Transverse colon (tissue), 4 donors: ENCODE measurements at regions not wholly inside any gene's neighbourhood (a gene's known extent, or its start where the extent isn't known, plus 50 kb on each side); places are given as distances from the start of the nearest gene placed in this dataset.

ENCODE experiments used
- DNase-seq: peaks from one replicate; pipeline ENCODE4 v3.0.0-alpha.2; 2019
- H3K27ac ChIP-seq, 4 donors: fragments of 200-600 bp; sonication (generic); 2 replicates each; pipeline ENCODE4 v1.5.1; 2016 to 2018; ENCODE audit warnings: inconsistent platforms in 4 of 4
- H3K27me3 ChIP-seq: fragments of 200-600 bp; sonication (generic); 2 replicates; pipeline ENCODE4 v1.5.1; 2017; ENCODE audit warnings: inconsistent platforms
- H3K36me3 ChIP-seq, 4 donors: fragments of 200-600 bp; sonication (generic); 2 replicates each; pipeline ENCODE4 v1.5.1; 2017 to 2019; ENCODE audit warnings: inconsistent platforms in 4 of 4
- H3K4me1 ChIP-seq, 4 donors: fragments of 200-600 bp; sonication (generic); 2 replicates each; pipeline ENCODE4 v1.5.1; 2017 to 2020; ENCODE audit warnings: inconsistent platforms in 4 of 4
- H3K4me3 ChIP-seq, 4 donors: fragments of 200-600 bp; sonication (generic); 1 replicate in 1 of 4; 2 replicates in 3 of 4; pipeline versions ENCODE4 v1.5.1 to v1.6.1; 2017 to 2019; ENCODE audit warnings: inconsistent platforms in 4 of 4
- H3K9me3 ChIP-seq, 2 donors: fragments of 200-600 bp; sonication (generic); 2 replicates each; pipeline ENCODE4 v1.5.1; 2017 to 2019; ENCODE audit warnings: inconsistent platforms in 2 of 2
- CTCF ChIP-seq, 5 experiments: fragments of 200-600 bp in 3 of 5; fragments of 450-650 bp in 2 of 5; sonication (generic) in 3 of 5; IDR thresholded peaks; 1 replicate in 2 of 5; 2 replicates in 3 of 5; pipeline ENCODE4 v1.5.1; 2016 to 2017; ENCODE audit warnings: antibody characterized with exemption in 5 of 5, inconsistent platforms in 3 of 5, mild to moderate bottlenecking in 2 of 5, moderate library complexity in 1 of 5
- EP300 ChIP-seq: sonication (generic); formaldehyde crosslinking; IDR thresholded peaks from one replicate; pipeline ENCODE4 v1.6.1; 2017; ENCODE audit warnings: antibody characterized with exemption, low read depth
- POLR2A ChIP-seq: fragments of 450-650 bp; IDR thresholded peaks from one replicate; pipeline ENCODE4 v1.6.1; 2016; ENCODE audit warnings: antibody characterized with exemption, mild to moderate bottlenecking, moderate library complexity
- POLR2AphosphoS5 ChIP-seq, 3 donors: sonication (generic); formaldehyde crosslinking; IDR thresholded peaks; one replicate each; pipeline ENCODE4 v1.6.1; 2016; ENCODE audit warnings: antibody characterized with exemption in 3 of 3
- WGBS, 2 donors: methylation state at CpG; one replicate each; pipeline ENCODE4 v1.1.5; 2018; ENCODE audit warnings: low coverage in 1 of 2; 5-methylcytosine and 5-hydroxymethylcytosine counted together
- in situ Hi-C, 4 donors: fragments of 200-750 bp; cut with MboI; loops; one replicate each; pipeline versions ENCODE4 v1.15.0 to v1.15.1; 2017; ENCODE audit warnings: low sequenced_read_pairs in 3 of 4, low pct_ligation_motif_present in 1 of 4, low pct_unique_long_range_greater_than_20kb in 1 of 4
- intact Hi-C: fragments of 100-400 bp; cut with DNase I; formaldehyde crosslinking; loops from one replicate; pipeline ENCODE4 v1.15.1; 2023; ENCODE audit warnings: low total_unique reads

GRCh38 chr14:53564870-53565269 is 391.8 kb downstream of the BMP4 start:
- in situ Hi-C loops = no loop called here
- Histone ChIP-seq H3K36me3 (no peaks in the 10 kb centered on the region), H3K4me3 (no peak overlapping the region), H3K27me3 (no peaks in the 10 kb centered on the region), H3K9me3 (peaks cover 6% of the 10 kb centered on the region in 2 donors), H3K4me1 (peaks cover 0 to 8% (median 0%) of the 10 kb centered on the region in 4 donors), H3K27ac (no peak overlapping the region)
- WGBS, 2 donors = 84 to 100% methylated on average over 1 of the region's 1 CpG
- intact Hi-C loops = no loop called here
- no peak for TF ChIP-seq CTCF (IDR thresholded peaks at IDR 0.05)
- DNase-seq = no peak

- no peaks in the 10 kb centered on the region for H3K36me3 ChIP-seq
- DNase-seq = no peak
- H3K9me3 ChIP-seq = peaks cover 6% of the 10 kb centered on the region in 2 donors
- no peak overlapping the region for H3K27ac ChIP-seq
- TF ChIP-seq POLR2AphosphoS5 (IDR thresholded peaks at IDR 0.05) = no peak
- no peak for TF ChIP-seq CTCF (IDR thresholded peaks at IDR 0.05)
- TF ChIP-seq POLR2A = no peak
- TF ChIP-seq EP300 = no peak
- H3K4me1 ChIP-seq = no peaks in the 10 kb centered on the region
- H3K27me3 ChIP-seq = no peaks in the 10 kb centered on the region
- intact Hi-C loops = no loop called here
- H3K4me3 ChIP-seq = no peak overlapping the region
- in situ Hi-C loops = no loop called here
These were observed 393.0 kb downstream of the BMP4 start for GRCh38 chr14:53563628-53564027.

- H3K4me1 ChIP-seq = no peaks in the 10 kb centered on the region
- intact Hi-C loops (no loop called here), in situ Hi-C loops (no loop called here)
- no peak overlapping the region for H3K4me3 ChIP-seq
- H3K27me3 ChIP-seq = no peaks in the 10 kb centered on the region
- H3K9me3 ChIP-seq = no peaks in the 10 kb centered on the region
- WGBS, 2 donors = 79 to 83% methylated on average over 3 to 4 of the region's 4 CpGs
- no peaks in the 10 kb centered on the region for H3K36me3 ChIP-seq
- DNase-seq = no peak
- TF ChIP-seq CTCF (IDR thresholded peaks at IDR 0.05) (no peak), POLR2A (no peak), POLR2AphosphoS5 (IDR thresholded peaks at IDR 0.05) (no peak), EP300 (no peak)
- H3K27ac ChIP-seq = no peak overlapping the region
These were observed 400.1 kb upstream of the DDHD1 start for GRCh38 chr14:53553221-53553620.

- in situ Hi-C loops = no loop called here
- Histone ChIP-seq H3K36me3 (no peaks in the 10 kb centered on the region), H3K27me3 (no peaks in the 10 kb centered on the region), H3K4me3 (no peak overlapping the region), H3K9me3 (no peaks in the 10 kb centered on the region), H3K27ac (no peak overlapping the region), H3K4me1 (no peaks in the 10 kb centered on the region)
- intact Hi-C loops = no loop called here
- no peak for DNase-seq
- TF ChIP-seq POLR2AphosphoS5 (IDR thresholded peaks at IDR 0.05) (no peak), CTCF (IDR thresholded peaks at IDR 0.05) (no peak), POLR2A (no peak), EP300 (no peak)
These were observed 398.7 kb upstream of the DDHD1 start for GRCh38 chr14:53551862-53552261.
